ENCODE measurements at regions not wholly inside any gene's neighbourhood (a gene's known extent, or its start where the extent isn't known, plus 50 kb on each side); places are given as distances from the start of the nearest gene placed in this dataset.

DNA sequence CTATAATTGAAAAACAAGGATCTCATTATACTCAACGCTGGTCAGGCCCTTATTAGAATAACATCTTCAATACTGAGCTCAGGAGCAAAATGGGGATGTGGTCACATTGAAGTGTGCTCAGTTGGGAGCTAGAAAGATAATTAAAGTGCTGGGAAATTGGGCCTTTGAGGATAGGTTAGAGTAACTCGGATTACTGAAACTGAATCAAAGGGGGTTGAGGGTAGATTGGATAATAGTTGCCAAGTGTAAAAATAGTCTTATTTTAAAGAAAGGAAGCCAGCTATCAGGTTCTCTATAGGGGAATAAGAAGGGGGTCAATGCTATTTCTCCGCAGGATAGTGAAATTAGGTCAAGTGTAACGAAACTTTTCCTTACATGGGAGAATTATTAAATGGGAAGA is 391.0 kb upstream of the PTPRD start:
- no peaks in the 10 kb centered on the region for H3K36me3 ChIP-seq (ENCODE audit: control insufficient read depth in 4 of 4, insufficient read depth in 4 of 4, low read length in 4 of 4)
- H3K27me3 ChIP-seq (ENCODE audit: control insufficient read depth in 3 of 3, insufficient read depth in 3 of 3, low read length in 2 of 3) = no peaks in the 10 kb centered on the region
- peaks cover 0 to 5% (median 0%) of the 10 kb centered on the region in 4 donors for H3K9me3 ChIP-seq (ENCODE audit: control insufficient read depth in 4 of 4, insufficient read depth in 3 of 4, low read length in 3 of 4)
- TF ChIP-seq CTCF (IDR thresholded peaks at IDR 0.05; ENCODE audit: control extremely low read depth, extremely low read depth) = no peak
- H3K9ac ChIP-seq (ENCODE audit: insufficient read depth in 1 of 2, low read length in 2 of 2) = no peak overlapping the region
- no peak overlapping the region for H3K4me3 ChIP-seq
- no peaks in the 10 kb centered on the region for H3K4me1 ChIP-seq (ENCODE audit: control insufficient read depth in 5 of 5, insufficient read depth in 5 of 5, low read length in 5 of 5)
- no peak for DNase-seq
- no peak for ATAC-seq (ENCODE audit: insufficient read depth, low FRiP score)
- no peak overlapping the region for H3K27ac ChIP-seq (ENCODE audit: low read depth in 1 of 2, low read length in 1 of 2)
- WGBS, 2 donors = 82 to 88% methylated on average over 4 of the region's 4 CpGs

DNA sequence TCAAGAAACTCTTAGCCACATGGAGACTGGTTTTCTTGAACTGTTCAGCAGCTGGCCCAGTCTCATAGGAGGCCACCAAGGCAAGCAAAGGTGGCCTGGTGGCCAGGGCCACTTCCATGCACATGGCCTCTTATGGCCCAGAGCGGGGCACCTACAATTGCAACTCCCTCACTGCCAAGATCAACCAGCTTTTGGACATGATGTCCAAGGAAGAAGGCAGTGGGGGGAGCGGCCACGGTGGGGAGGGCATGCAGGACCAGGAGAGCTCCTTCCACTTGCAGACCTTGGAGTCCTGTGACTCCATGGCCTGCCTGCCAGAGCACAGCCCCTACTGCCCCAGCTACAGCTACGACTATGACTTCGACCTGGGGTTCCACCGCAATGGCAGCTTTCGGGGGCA is 398.9 kb upstream of the PTPRD start:
- no peak for ATAC-seq (ENCODE audit: insufficient read depth, low FRiP score)
- no peaks in the 10 kb centered on the region for H3K36me3 ChIP-seq (ENCODE audit: control insufficient read depth in 4 of 4, insufficient read depth in 4 of 4, low read length in 4 of 4)

GRCh38 chr9:11016081-11016480 is 403.3 kb upstream of the PTPRD start:
- ATAC-seq (ENCODE audit: insufficient read depth, low FRiP score) = no peak
- H3K9me3 ChIP-seq (ENCODE audit: control insufficient read depth in 4 of 4, insufficient read depth in 3 of 4, low read length in 3 of 4) = peaks cover 0 to 13% (median 0%) of the 10 kb centered on the region in 4 donors
- no peak for DNase-seq
- no peaks in the 10 kb centered on the region for H3K36me3 ChIP-seq (ENCODE audit: control insufficient read depth in 4 of 4, insufficient read depth in 4 of 4, low read length in 4 of 4)
- no peak for TF ChIP-seq CTCF (IDR thresholded peaks at IDR 0.05; ENCODE audit: control extremely low read depth, extremely low read depth)
- no peaks in the 10 kb centered on the region for H3K27me3 ChIP-seq (ENCODE audit: control insufficient read depth in 3 of 3, insufficient read depth in 3 of 3, low read length in 2 of 3)
- WGBS, 2 donors = 96 to 97% methylated on average over 2 of the region's 2 CpGs
- no peaks in the 10 kb centered on the region for H3K4me1 ChIP-seq (ENCODE audit: control insufficient read depth in 5 of 5, insufficient read depth in 5 of 5, low read length in 5 of 5)
- no peak overlapping the region for H3K9ac ChIP-seq (ENCODE audit: insufficient read depth in 1 of 2, low read length in 2 of 2)
- no peak overlapping the region for H3K27ac ChIP-seq (ENCODE audit: low read depth in 1 of 2, low read length in 1 of 2)
- H3K4me3 ChIP-seq = no peak overlapping the region

More for the DNA sequence above, 398.9 kb upstream of the PTPRD start:
- Histone ChIP-seq H3K27me3 (ENCODE audit: control insufficient read depth in 3 of 3, insufficient read depth in 3 of 3, low read length in 2 of 3) (no peaks in the 10 kb centered on the region), H3K4me1 (ENCODE audit: control insufficient read depth in 5 of 5, insufficient read depth in 5 of 5, low read length in 5 of 5) (no peaks in the 10 kb centered on the region), H3K9ac (ENCODE audit: insufficient read depth in 1 of 2, low read length in 2 of 2) (no peak overlapping the region), H3K9me3 (ENCODE audit: control insufficient read depth in 4 of 4, insufficient read depth in 3 of 4, low read length in 3 of 4) (peaks cover 0 to 14% (median 2%) of the 10 kb centered on the region in 4 donors), H3K4me3 (no peak overlapping the region), H3K27ac (ENCODE audit: low read depth in 1 of 2, low read length in 1 of 2) (no peak overlapping the region)
- TF ChIP-seq CTCF (IDR thresholded peaks at IDR 0.05; ENCODE audit: control extremely low read depth, extremely low read depth) = no peak
- DNase-seq = no peak
- WGBS, 2 donors = 93 to 95% methylated on average over 7 of the region's 7 CpGs

DNA sequence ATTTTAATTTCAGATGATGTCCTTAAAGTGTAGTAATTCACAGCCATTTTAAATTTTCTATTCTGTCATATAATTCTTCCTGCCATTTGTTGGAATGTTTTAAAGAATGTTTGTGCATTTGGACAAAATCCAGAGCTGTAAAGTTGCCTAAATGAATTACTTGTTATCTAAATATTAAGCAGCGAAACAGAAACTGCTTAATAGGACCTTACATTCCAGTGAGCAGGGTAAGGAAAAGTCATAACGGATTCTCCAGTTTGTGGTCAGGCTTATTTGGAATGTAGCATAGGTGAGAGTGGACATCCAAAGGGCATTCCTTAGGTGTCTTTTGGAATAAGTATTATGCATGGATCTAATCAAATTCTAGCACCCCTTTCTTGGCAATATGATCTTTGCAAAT is 410.4 kb upstream of the PTPRD start:
- DNase-seq (peak in 2 of 3 donors; percentile 22 to 30), ATAC-seq (ENCODE audit: insufficient read depth, low FRiP score) (no peak)
- 49 to 72% methylated on average over 2 of the region's 2 CpGs for WGBS, 2 donors
- Histone ChIP-seq H3K27me3 (ENCODE audit: control insufficient read depth in 3 of 3, insufficient read depth in 3 of 3, low read length in 2 of 3) (no peaks in the 10 kb centered on the region), H3K4me3 (no peak overlapping the region), H3K4me1 (ENCODE audit: control insufficient read depth in 5 of 5, insufficient read depth in 5 of 5, low read length in 5 of 5) (peaks cover 0 to 9% (median 0%) of the 10 kb centered on the region in 5 donors), H3K9me3 (ENCODE audit: control insufficient read depth in 4 of 4, insufficient read depth in 3 of 4, low read length in 3 of 4) (peaks cover 0 to 3% (median 0%) of the 10 kb centered on the region in 4 donors), H3K9ac (ENCODE audit: insufficient read depth in 1 of 2, low read length in 2 of 2) (no peak overlapping the region), H3K36me3 (ENCODE audit: control insufficient read depth in 4 of 4, insufficient read depth in 4 of 4, low read length in 4 of 4) (no peaks in the 10 kb centered on the region), H3K27ac (ENCODE audit: low read depth in 1 of 2, low read length in 1 of 2) (no peak overlapping the region)
- no peak for TF ChIP-seq CTCF (IDR thresholded peaks at IDR 0.05; ENCODE audit: control extremely low read depth, extremely low read depth)

Measured in lung (tissue), 11 donors.